ENCODE measurements at regions not wholly inside any gene's neighbourhood (a gene's known extent, or its start where the extent isn't known, plus 50 kb on each side); places are given as distances from the start of the nearest gene placed in this dataset.
A peak's percentile ranks its signal among the peaks of the same experiment; 100 is the strongest.

DNA sequence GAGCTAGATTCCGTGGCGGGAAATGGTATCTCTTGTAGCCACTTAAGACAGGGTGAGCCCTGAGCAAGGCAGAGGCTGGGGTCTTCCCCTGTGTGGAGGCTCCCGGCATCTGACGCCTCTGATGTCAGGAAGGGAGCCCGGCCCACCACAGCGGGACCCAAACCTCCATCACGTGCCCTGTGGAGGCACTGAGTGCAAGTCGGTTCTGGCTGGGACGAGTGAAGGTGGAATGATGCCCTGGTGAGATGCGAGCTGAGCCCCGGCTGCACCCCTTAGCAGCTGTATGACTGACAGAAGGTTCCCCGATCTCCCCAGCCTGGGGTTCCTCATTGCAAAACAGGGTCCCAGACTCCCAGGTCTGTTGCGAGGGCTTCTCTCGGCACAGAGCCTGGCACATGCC, 187.4 kb upstream of the TNRC6C start:
- TF ChIP-seq, protein P1, sequence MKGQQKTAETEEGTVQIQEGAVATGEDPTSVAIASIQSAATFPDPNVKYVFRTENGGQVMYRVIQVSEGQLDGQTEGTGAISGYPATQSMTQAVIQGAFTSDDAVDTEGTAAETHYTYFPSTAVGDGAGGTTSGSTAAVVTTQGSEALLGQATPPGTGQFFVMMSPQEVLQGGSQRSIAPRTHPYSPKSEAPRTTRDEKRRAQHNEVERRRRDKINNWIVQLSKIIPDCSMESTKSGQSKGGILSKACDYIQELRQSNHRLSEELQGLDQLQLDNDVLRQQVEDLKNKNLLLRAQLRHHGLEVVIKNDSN (IDR thresholded peaks at IDR 0.05) = no peak
- no peak for TF ChIP-seq RAD21 (IDR thresholded peaks at IDR 0.05; ENCODE audit: low read depth)
- no peak for TF ChIP-seq FOXM1 (IDR thresholded peaks at IDR 0.05; ENCODE audit: borderline replicate concordance, low read depth)
- TF ChIP-seq NFIC (IDR thresholded peaks at IDR 0.05) = no peak
- no peak for TF ChIP-seq EGR1 (IDR thresholded peaks at IDR 0.05)
- no peak for TF ChIP-seq YY1 (IDR thresholded peaks at IDR 0.05; ENCODE audit: low read depth)
- TF ChIP-seq ZBTB7A (IDR thresholded peaks at IDR 0.05; ENCODE audit: low read depth) = no peak
- TF ChIP-seq TEAD4 (IDR thresholded peaks at IDR 0.05) = no peak
- TF ChIP-seq EP300 (IDR thresholded peaks at IDR 0.05; ENCODE audit: borderline replicate concordance) = no peak
- TF ChIP-seq CREB1 (IDR thresholded peaks at IDR 0.05; ENCODE audit: low read depth) = no peak
- TF ChIP-seq TCF12 (IDR thresholded peaks at IDR 0.05; ENCODE audit: low read depth) = no peak
- TF ChIP-seq TAF1 (IDR thresholded peaks at IDR 0.05; ENCODE audit: low read depth) = no peak
- TF ChIP-seq, protein P2, sequence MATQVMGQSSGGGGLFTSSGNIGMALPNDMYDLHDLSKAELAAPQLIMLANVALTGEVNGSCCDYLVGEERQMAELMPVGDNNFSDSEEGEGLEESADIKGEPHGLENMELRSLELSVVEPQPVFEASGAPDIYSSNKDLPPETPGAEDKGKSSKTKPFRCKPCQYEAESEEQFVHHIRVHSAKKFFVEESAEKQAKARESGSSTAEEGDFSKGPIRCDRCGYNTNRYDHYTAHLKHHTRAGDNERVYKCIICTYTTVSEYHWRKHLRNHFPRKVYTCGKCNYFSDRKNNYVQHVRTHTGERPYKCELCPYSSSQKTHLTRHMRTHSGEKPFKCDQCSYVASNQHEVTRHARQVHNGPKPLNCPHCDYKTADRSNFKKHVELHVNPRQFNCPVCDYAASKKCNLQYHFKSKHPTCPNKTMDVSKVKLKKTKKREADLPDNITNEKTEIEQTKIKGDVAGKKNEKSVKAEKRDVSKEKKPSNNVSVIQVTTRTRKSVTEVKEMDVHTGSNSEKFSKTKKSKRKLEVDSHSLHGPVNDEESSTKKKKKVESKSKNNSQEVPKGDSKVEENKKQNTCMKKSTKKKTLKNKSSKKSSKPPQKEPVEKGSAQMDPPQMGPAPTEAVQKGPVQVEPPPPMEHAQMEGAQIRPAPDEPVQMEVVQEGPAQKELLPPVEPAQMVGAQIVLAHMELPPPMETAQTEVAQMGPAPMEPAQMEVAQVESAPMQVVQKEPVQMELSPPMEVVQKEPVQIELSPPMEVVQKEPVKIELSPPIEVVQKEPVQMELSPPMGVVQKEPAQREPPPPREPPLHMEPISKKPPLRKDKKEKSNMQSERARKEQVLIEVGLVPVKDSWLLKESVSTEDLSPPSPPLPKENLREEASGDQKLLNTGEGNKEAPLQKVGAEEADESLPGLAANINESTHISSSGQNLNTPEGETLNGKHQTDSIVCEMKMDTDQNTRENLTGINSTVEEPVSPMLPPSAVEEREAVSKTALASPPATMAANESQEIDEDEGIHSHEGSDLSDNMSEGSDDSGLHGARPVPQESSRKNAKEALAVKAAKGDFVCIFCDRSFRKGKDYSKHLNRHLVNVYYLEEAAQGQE (IDR thresholded peaks at IDR 0.05; ENCODE audit: low read depth) = no peak
- no peak for TF ChIP-seq CEBPB (IDR thresholded peaks at IDR 0.05)
- TF ChIP-seq, protein P3, sequence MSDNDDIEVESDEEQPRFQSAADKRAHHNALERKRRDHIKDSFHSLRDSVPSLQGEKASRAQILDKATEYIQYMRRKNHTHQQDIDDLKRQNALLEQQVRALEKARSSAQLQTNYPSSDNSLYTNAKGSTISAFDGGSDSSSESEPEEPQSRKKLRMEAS (IDR thresholded peaks at IDR 0.05) = no peak

DNA sequence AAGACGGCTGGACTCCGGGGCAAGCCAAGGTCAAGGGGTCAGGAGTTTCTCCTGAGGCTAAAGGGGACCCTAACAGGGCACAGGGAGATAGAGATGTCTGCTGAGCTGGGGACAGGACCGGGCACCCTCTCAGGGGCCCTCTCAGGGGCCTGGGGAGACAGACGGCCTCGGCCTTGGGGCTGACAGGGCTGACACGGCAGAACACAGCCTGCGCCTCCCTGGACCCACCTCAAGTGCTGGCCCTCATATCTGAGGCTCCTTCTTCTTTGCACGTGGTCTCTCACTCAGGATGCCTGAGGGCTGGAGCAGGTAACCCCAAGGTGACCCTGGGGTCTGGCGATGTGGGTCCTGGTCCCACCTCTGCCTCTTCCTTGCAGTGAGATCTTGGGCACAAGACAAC, 186.9 kb upstream of the TNRC6C start:
- no peak for TF ChIP-seq TEAD4 (IDR thresholded peaks at IDR 0.05)
- TF ChIP-seq, protein P2 (IDR thresholded peaks at IDR 0.05; ENCODE audit: low read depth) = no peak
- TF ChIP-seq TAF1 (IDR thresholded peaks at IDR 0.05; ENCODE audit: low read depth) = no peak
- TF ChIP-seq TCF12 (IDR thresholded peaks at IDR 0.05; ENCODE audit: low read depth) = no peak
- TF ChIP-seq, protein P1 (IDR thresholded peaks at IDR 0.05) = no peak
- TF ChIP-seq NFIC (IDR thresholded peaks at IDR 0.05) = no peak

DNA sequence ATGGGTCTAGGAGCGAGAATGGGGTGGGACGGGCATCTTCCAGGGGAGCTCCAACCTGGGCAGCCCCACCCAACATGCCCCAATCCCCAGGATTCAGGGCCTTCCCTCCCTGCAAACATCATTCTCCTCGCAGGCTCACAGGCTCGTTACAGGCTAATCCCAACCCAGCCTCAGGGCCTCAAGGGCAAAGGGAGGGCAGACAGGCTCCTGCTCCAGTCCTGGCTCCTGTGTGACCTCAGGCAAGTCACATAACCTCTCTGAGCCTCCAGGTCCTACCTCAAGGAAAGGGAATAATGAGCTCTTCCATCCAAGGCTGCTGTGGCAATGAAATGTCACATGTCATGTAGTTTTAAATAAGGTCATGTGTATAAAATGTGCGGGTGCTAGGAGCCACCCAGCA, 186.5 kb upstream of the TNRC6C start:
- no peak for TF ChIP-seq EP300 (IDR thresholded peaks at IDR 0.05; ENCODE audit: borderline replicate concordance)
- TF ChIP-seq, protein P3 (IDR thresholded peaks at IDR 0.05) = no peak

DNA sequence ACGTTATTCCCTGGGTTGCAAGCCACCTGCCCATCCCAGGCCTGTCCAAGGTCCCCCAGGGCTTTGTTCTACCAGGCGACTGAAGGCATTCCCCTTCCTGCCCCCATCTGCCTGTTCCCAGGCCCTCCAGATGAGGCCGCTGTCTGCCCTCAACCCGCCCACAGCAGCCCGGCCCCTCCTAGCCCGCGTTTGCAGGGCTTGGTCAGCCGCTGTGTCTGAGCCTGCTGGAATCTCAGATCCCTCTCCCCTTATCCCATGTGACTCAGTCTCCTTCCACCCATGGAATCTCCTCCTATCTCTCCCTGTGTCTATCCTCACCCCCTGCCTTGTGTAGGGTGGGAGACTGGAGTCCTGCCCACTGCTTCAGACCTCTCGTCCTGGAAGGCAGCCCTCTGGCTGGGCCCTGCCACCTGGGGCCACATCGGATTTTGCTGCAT, 186.0 kb upstream of the TNRC6C start:
- no peak for TF ChIP-seq ZBTB7A (IDR thresholded peaks at IDR 0.05; ENCODE audit: low read depth)
- TF ChIP-seq RAD21 (IDR thresholded peaks at IDR 0.05; ENCODE audit: low read depth) = peak; percentile 75

DNA sequence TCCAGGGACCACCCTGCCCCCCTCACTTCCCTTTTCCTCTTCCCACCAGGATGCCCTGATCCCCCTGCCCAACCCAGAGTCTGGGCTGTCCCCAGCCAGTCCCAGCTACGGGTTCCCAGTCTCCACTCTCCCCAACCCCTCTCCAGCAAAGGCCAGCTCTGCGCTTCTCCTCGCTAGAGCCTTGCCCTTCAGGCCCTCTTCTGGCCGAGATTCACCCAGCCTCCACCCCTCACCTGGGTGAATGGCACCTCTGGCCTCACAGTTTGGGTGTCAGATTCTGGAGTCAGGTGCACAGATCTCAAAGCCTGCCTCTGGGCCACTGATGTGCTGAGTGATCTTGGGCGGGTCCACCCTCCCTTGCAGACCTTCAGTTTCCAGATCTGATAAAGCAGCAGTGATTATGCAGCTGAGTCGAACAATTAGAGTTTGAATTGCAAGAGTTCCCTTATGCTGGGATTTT, 185.6 kb upstream of the TNRC6C start:
- TF ChIP-seq FOXM1 (IDR thresholded peaks at IDR 0.05; ENCODE audit: borderline replicate concordance, low read depth) (no peak), TEAD4 (IDR thresholded peaks at IDR 0.05) (no peak), NFIC (IDR thresholded peaks at IDR 0.05) (no peak), ZBTB7A (IDR thresholded peaks at IDR 0.05; ENCODE audit: low read depth) (no peak), YY1 (IDR thresholded peaks at IDR 0.05; ENCODE audit: low read depth) (no peak), TCF12 (IDR thresholded peaks at IDR 0.05; ENCODE audit: low read depth) (no peak), CEBPB (IDR thresholded peaks at IDR 0.05) (no peak), CREB1 (IDR thresholded peaks at IDR 0.05; ENCODE audit: low read depth) (no peak), EP300 (IDR thresholded peaks at IDR 0.05; ENCODE audit: borderline replicate concordance) (no peak)
- TF ChIP-seq, protein P1 (IDR thresholded peaks at IDR 0.05) = no peak

DNA sequence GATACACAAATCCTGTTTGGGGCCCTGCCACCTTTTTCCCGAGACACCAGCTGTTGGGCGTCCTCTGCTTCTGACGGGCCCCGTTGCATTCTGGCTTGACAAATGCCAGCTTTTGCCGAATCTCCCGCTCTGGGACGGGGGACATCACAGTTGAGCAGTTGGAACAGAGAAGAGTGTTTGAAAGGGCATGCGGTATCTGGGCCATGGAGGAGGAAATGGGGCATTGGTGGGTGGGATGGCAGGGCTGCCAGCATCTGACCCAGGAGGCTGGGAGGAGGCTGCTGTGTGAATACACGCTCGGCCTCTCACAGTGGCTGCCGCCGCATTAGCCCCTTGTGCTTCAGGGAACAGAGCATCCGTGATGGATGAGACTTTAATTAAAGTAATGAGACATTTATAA, 184.3 kb upstream of the TNRC6C start:
- TF ChIP-seq, protein P3 (IDR thresholded peaks at IDR 0.05) = no peak
- TF ChIP-seq TCF12 (IDR thresholded peaks at IDR 0.05; ENCODE audit: low read depth) (no peak), EGR1 (IDR thresholded peaks at IDR 0.05) (no peak), CREB1 (IDR thresholded peaks at IDR 0.05; ENCODE audit: low read depth) (no peak), RAD21 (IDR thresholded peaks at IDR 0.05; ENCODE audit: low read depth) (no peak), YY1 (IDR thresholded peaks at IDR 0.05; ENCODE audit: low read depth) (no peak), TEAD4 (IDR thresholded peaks at IDR 0.05) (no peak), EP300 (IDR thresholded peaks at IDR 0.05; ENCODE audit: borderline replicate concordance) (no peak), NFIC (IDR thresholded peaks at IDR 0.05) (no peak), TAF1 (IDR thresholded peaks at IDR 0.05; ENCODE audit: low read depth) (no peak), FOXM1 (IDR thresholded peaks at IDR 0.05; ENCODE audit: borderline replicate concordance, low read depth) (no peak), CEBPB (IDR thresholded peaks at IDR 0.05) (no peak), ZBTB7A (IDR thresholded peaks at IDR 0.05; ENCODE audit: low read depth) (no peak)
- TF ChIP-seq, protein P1 (IDR thresholded peaks at IDR 0.05) = no peak
- TF ChIP-seq, protein P2 (IDR thresholded peaks at IDR 0.05; ENCODE audit: low read depth) = no peak

All from Ishikawa (cell line).